Fibroblast of lung (primary cell): ENCODE measurements at regions not wholly inside any gene's neighbourhood (a gene's known extent, or its start where the extent isn't known, plus 50 kb on each side); places are given as distances from the start of the nearest gene placed in this dataset.

Experiments used
- DNase-seq, 2 donors: peaks; one replicate each; pipeline versions ENCODE4 v3.0.0 to v3.0.0-alpha.2; 2010; ENCODE audit warnings: low read depth in 2 of 2
- H2AFZ ChIP-seq: 2 replicates; pipeline ENCODE4 v1.5.1; 2012; ENCODE audit warnings: low read length, control low read depth, inconsistent platforms
- H3K27ac ChIP-seq: 2 replicates; pipeline ENCODE4 v1.5.1; 2011; ENCODE audit warnings: low read length, control low read depth; ENCODE audit not compliant: insufficient read depth
- H3K27me3 ChIP-seq: 2 replicates; pipeline ENCODE4 v1.5.1; 2011; ENCODE audit warnings: mild to moderate bottlenecking, low read length; ENCODE audit not compliant: control insufficient read depth, insufficient read depth
- H3K36me3 ChIP-seq: 2 replicates; pipeline ENCODE4 v1.5.1; 2011; ENCODE audit warnings: low read length; ENCODE audit not compliant: control insufficient read depth, insufficient read depth
- H3K4me1 ChIP-seq: 2 replicates; pipeline ENCODE4 v1.5.1; 2011; ENCODE audit warnings: low read length; ENCODE audit not compliant: control insufficient read depth, insufficient read depth; ENCODE audit errors: extremely low read depth
- H3K4me2 ChIP-seq: 2 replicates; pipeline ENCODE4 v1.5.1; 2011; ENCODE audit warnings: low read length, control low read depth; ENCODE audit not compliant: insufficient read depth; ENCODE audit errors: extremely low read depth
- H3K4me3 ChIP-seq, 4 experiments: fragments of 200-600 bp in 1 of 4; sonication (generic) in 1 of 4; replicated peaks in 1 of 4; 2 replicates each; pipeline ENCODE4 v1.5.1; 2011 to 2016; ENCODE audit warnings: low read length in 4 of 4, low read depth in 3 of 4, mild to moderate bottlenecking in 3 of 4, control low read depth in 2 of 4, inconsistent platforms in 1 of 4, mixed read lengths in 1 of 4; ENCODE audit not compliant: insufficient read depth in 1 of 4; ENCODE audit errors: control extremely low read depth in 1 of 4
- H3K79me2 ChIP-seq: 2 replicates; pipeline ENCODE4 v1.5.1; 2012; ENCODE audit warnings: mild to moderate bottlenecking, low read length, inconsistent platforms; ENCODE audit not compliant: control insufficient read depth, insufficient read depth
- H3K9ac ChIP-seq: 2 replicates; pipeline ENCODE4 v1.5.1; 2011; ENCODE audit warnings: mild to moderate bottlenecking, low read length, control low read depth; ENCODE audit not compliant: insufficient read depth
- H3K9me3 ChIP-seq: 2 replicates; pipeline ENCODE4 v1.5.1; 2012; ENCODE audit warnings: low read depth, low read length; ENCODE audit not compliant: control insufficient read depth, insufficient read depth
- H4K20me1 ChIP-seq: 2 replicates; pipeline ENCODE4 v1.5.1; 2011; ENCODE audit warnings: low read length; ENCODE audit not compliant: control insufficient read depth, insufficient read depth; ENCODE audit errors: extremely low read depth
- CTCF ChIP-seq, 2 donors: IDR thresholded peaks in 1 of 2; conservative IDR thresholded peaks in 1 of 2; 1 replicate in 1 of 2; 2 replicates in 1 of 2; pipeline ENCODE4 v1.5.1; 2011 to 2012; ENCODE audit warnings: low read length in 2 of 2, control low read depth in 1 of 2, inconsistent platforms in 1 of 2, low read depth in 1 of 2, mild to moderate bottlenecking in 1 of 2
- EZH2 ChIP-seq: IDR thresholded peaks from 2 replicates; pipeline ENCODE4 v1.5.1; 2012; ENCODE audit warnings: low read length, control low read depth, mild to moderate bottlenecking; ENCODE audit errors: missing control alignments

- peak; percentile 43 for TF ChIP-seq EZH2
- TF ChIP-seq CTCF (conservative IDR thresholded peaks at IDR 0.05 in 1 of 2, IDR thresholded peaks at IDR 0.05 in 1 of 2; ENCODE audit: low read depth in 1 of 2, low read length in 2 of 2), result no peak
- no peaks in the 10 kb centered on the region for H3K36me3 ChIP-seq
- H4K20me1 ChIP-seq, result no peaks in the 10 kb centered on the region
- H3K9ac ChIP-seq, result no peak overlapping the region
- peaks cover 2% of the 10 kb centered on the region for H3K27me3 ChIP-seq
- H3K4me3 ChIP-seq, result no peak overlapping the region
- H3K79me2 ChIP-seq, result no peaks in the 10 kb centered on the region
- no peak overlapping the region for H3K4me2 ChIP-seq
- no peak overlapping the region for H2AFZ ChIP-seq
- H3K27ac ChIP-seq, result no peak overlapping the region
- no peak for DNase-seq
- no peaks in the 10 kb centered on the region for H3K4me1 ChIP-seq
- no peaks in the 10 kb centered on the region for H3K9me3 ChIP-seq
Observed at GRCh38 chr20:39111359-39112177, 149.4 kb downstream of the DHX35 start.

- Histone ChIP-seq H3K36me3 (no peaks in the 10 kb centered on the region), H3K27ac (no peak overlapping the region), H2AFZ (no peak overlapping the region), H3K27me3 (peaks cover 2% of the 10 kb centered on the region), H3K9me3 (no peaks in the 10 kb centered on the region), H4K20me1 (no peaks in the 10 kb centered on the region), H3K79me2 (no peaks in the 10 kb centered on the region), H3K4me1 (no peaks in the 10 kb centered on the region), H3K4me3 (no peak overlapping the region), H3K4me2 (no peak overlapping the region), H3K9ac (no peak overlapping the region)
- TF ChIP-seq EZH2 (no peak), CTCF (conservative IDR thresholded peaks at IDR 0.05 in 1 of 2, IDR thresholded peaks at IDR 0.05 in 1 of 2; ENCODE audit: low read depth in 1 of 2, low read length in 2 of 2) (no peak)
- DNase-seq, result no peak
Observed at GRCh38 chr20:39110819-39111136, 148.6 kb downstream of the DHX35 start.

- no peak for DNase-seq
- Histone ChIP-seq H3K27me3 (peaks cover 2% of the 10 kb centered on the region), H3K9ac (no peak overlapping the region), H3K79me2 (no peaks in the 10 kb centered on the region), H3K36me3 (no peaks in the 10 kb centered on the region), H3K9me3 (no peaks in the 10 kb centered on the region), H4K20me1 (no peaks in the 10 kb centered on the region), H3K4me3 (no peak overlapping the region), H3K4me2 (no peak overlapping the region), H3K4me1 (no peaks in the 10 kb centered on the region), H3K27ac (no peak overlapping the region), H2AFZ (no peak overlapping the region)
- TF ChIP-seq CTCF (conservative IDR thresholded peaks at IDR 0.05 in 1 of 2, IDR thresholded peaks at IDR 0.05 in 1 of 2; ENCODE audit: low read depth in 1 of 2, low read length in 2 of 2), result no peak
- TF ChIP-seq EZH2, result no peak
Observed at GRCh38 chr20:39109933-39110818, 148.0 kb downstream of the DHX35 start.
